Prostate gland (tissue), 2 donors: ENCODE measurements at regions not wholly inside any gene's neighbourhood (a gene's known extent, or its start where the extent isn't known, plus 50 kb on each side); places are given as distances from the start of the nearest gene placed in this dataset.

Experiments used
- CTCF ChIP-seq, 4 experiments: fragments of 200-600 bp in 2 of 4; fragments of 450-650 bp in 2 of 4; sonication (generic) in 2 of 4; IDR thresholded peaks; 1 replicate in 3 of 4; 2 replicates in 1 of 4; pipeline ENCODE4 v1.5.1; 2016 to 2019; ENCODE audit warnings: antibody characterized with exemption in 4 of 4, mild to moderate bottlenecking in 2 of 4, moderate library complexity in 2 of 4
- POLR2A ChIP-seq: fragments of 450-650 bp; IDR thresholded peaks from one replicate; pipeline ENCODE4 v1.6.1; 2016; ENCODE audit warnings: antibody characterized with exemption, mild to moderate bottlenecking
- POLR2AphosphoS5 ChIP-seq: sonication (generic); formaldehyde crosslinking; IDR thresholded peaks from one replicate; pipeline ENCODE4 v1.6.1; 2017; ENCODE audit warnings: antibody characterized with exemption

- TF ChIP-seq CTCF (IDR thresholded peaks at IDR 0.05) (no peak), POLR2A (no peak), POLR2AphosphoS5 (no peak)
Measured at GRCh38 chr14:86423214-86423613, 893.3 kb downstream of the FLRT2 start.
